HG03432 (cell line): ENCODE measurements at regions not wholly inside any gene's neighbourhood (a gene's known extent, or its start where the extent isn't known, plus 50 kb on each side); places are given as distances from the start of the nearest gene placed in this dataset.
A peak's percentile ranks its signal among the peaks of the same experiment; 100 is the strongest.
"Not testable (repeated sequence)": the region's sequence is repeated elsewhere in the genome, so short reads cannot be mapped to it uniquely, and the experiment has no call there.

Experiments
- ATAC-seq: cut with Tn5 transposase; IDR thresholded peaks from one replicate; pipeline ENCODE4 v1.9.1; 2021; ENCODE audit warnings: mild to moderate bottlenecking, moderate library complexity; ENCODE audit not compliant: unreplicated experiment

- no peak for ATAC-seq
These were observed 99.4 kb upstream of the LSM6 start for GRCh38 chr4:146076081-146076480.

- ATAC-seq = peak; percentile 82
These were observed 102.0 kb upstream of the LSM6 start for GRCh38 chr4:146073517-146073916.

GRCh38 chr4:146072376-146072775 lies 103.1 kb upstream of the LSM6 start:
- ATAC-seq = no peak

- no peak for ATAC-seq
These were observed 104.1 kb upstream of the LSM6 start for GRCh38 chr4:146071390-146071789.

GRCh38 chr4:146063143-146063542 lies 112.4 kb upstream of the LSM6 start:
- ATAC-seq = peak; percentile 37

- no peak for ATAC-seq
These were observed 113.2 kb upstream of the LSM6 start for GRCh38 chr4:146062340-146062739.

GRCh38 chr4:146061610-146062334 lies 113.7 kb upstream of the LSM6 start:
- ATAC-seq = no peak

- peak; percentile 81 for ATAC-seq
These were observed 115.7 kb upstream of the LSM6 start for GRCh38 chr4:146059865-146060264.

GRCh38 chr4:146059151-146059550 lies 116.4 kb upstream of the LSM6 start:
- ATAC-seq = peak; percentile 46

- ATAC-seq = no peak
These were observed 117.0 kb upstream of the LSM6 start for GRCh38 chr4:146058531-146058930.

GRCh38 chr4:146054676-146055075 lies 116.1 kb upstream of the ZNF827 start:
- ATAC-seq = peak; percentile 46

GRCh38 chr4:146053891-146054290 lies 115.3 kb upstream of the ZNF827 start:
- no peak for ATAC-seq

GRCh38 chr4:146051728-146052391 lies 113.2 kb upstream of the ZNF827 start:
- no peak for ATAC-seq

- ATAC-seq = no peak
These were observed 112.6 kb upstream of the ZNF827 start for GRCh38 chr4:146051223-146051622.

GRCh38 chr4:146049802-146050201 lies 111.2 kb upstream of the ZNF827 start:
- peak; percentile 92 for ATAC-seq

GRCh38 chr4:146047768-146048167 lies 109.1 kb upstream of the ZNF827 start:
- not testable (repeated sequence) for ATAC-seq

GRCh38 chr4:146041139-146042004 lies 102.7 kb upstream of the ZNF827 start:
- ATAC-seq = no peak

- no peak for ATAC-seq
These were observed 102.0 kb upstream of the ZNF827 start for GRCh38 chr4:146040623-146041022.

- no peak for ATAC-seq
These were observed 94.5 kb upstream of the ZNF827 start for GRCh38 chr4:146033149-146033548.

GRCh38 chr4:146032234-146032860 lies 93.7 kb upstream of the ZNF827 start:
- peak; percentile 24 for ATAC-seq
